Stimulated activated naive CD8-positive, alpha-beta T cell treated with anti-CD3 and anti-CD28 coated beads, Interleukin-15, Interleukin-2, amounts not matched to agents 100 U/mL and 50 U/mL, for 24 hours (primary cell): ENCODE measurements at regions not wholly inside any gene's neighbourhood (a gene's known extent, or its start where the extent isn't known, plus 50 kb on each side); places are given as distances from the start of the nearest gene placed in this dataset.
"Not testable (repeated sequence)": the region's sequence is repeated elsewhere in the genome, so short reads cannot be mapped to it uniquely, and the experiment has no call there.

Experiments used
- ATAC-seq: fragments of 150-1000 bp; cut with Tn5 transposase; one replicate; pipeline ENCODE4 v1.10.0; 2021
- DNase-seq: peaks from one replicate; pipeline ENCODE4 v3.0.0; 2021

DNA sequence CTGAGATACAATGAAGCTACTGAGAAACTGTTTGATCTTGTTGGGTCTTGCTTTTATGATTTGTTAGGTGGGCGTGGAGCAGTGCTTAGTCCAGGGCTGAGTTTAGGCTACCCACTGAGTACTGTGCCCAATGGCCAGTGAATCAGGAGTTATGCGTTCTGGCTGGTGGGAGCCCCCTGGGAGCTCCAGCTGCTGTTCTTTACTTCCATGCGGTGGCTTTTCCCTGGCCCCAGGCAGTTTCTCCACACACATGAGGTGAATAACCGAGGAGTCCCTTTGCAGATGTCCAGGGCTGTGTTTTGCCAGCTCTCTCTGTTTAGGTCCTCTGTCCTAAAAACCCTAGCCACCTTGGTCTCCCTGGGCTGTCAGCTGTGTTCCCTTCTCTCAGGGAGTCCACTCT, 106.5 kb downstream of the KLF13 start:
- DNase-seq (no peak), ATAC-seq (no peak)

DNA sequence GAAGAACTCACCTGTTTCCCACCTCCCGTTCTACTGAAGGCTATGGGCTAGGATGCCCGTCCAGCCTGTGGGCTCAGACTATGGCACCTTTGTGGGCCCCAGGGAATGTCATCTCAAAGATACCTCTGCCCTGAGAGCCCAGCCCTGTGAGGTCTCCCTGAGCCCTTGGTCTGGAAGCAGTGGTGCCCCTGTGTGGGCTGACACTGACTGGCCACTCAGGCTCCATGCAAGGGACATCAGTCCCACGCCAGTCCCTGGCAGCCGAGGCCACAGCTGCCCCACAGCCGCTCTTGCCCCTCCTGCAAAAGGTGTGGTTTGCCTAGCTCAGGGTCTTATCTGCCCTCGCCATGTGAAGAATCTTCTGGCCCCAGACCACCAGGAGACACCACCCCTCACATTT, 106.9 kb downstream of the KLF13 start:
- no peak for DNase-seq
- ATAC-seq = no peak

DNA sequence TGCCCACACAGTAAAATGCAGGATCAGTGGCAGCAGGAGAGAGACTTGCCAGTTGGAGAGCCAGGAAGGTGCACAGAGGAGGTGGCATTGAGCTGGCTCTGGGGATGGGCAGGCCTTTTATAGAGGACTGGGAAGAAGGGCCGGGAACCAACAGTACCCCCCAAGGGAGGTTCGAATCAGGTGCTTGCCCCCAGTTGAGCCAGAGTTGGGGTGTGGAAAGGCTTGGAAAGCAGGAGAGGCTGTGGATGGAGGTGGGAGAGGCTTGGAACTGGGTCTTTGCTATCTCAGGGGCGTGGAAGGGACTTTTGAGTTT, 107.6 kb downstream of the KLF13 start:
- DNase-seq (no peak), ATAC-seq (no peak)

DNA sequence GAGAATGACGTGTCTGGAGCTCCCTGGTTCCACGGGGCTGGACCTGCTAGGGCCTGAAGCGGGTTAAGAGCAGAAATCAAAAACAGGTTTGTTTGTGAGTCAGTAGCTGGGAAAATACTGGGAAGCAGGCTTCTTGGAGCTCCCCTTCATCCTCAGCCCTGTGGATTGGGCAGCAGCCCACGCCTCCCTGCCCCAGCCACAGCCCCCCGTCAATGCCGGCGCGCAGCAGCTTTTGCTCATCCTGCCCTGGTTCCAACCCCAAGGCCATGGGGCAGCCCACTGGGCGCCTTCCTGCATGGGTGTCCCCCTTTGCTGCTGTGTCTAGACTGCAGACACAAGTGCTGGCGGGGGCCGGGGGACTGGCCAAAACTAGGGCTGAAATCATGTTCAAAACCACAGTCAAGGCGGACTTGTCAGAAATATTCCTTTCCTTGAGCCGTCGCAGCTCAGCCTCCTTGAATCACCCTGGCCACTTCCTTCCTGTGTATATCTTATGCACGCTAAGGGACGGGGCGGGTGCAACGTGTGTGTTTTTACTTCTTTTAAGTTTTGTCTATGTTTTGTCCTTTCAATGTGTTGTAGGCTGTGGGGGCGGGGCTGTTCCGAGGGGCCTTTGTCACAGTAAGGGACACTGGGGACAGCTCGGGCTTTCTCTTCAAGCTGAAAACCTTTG, 108.1 kb downstream of the KLF13 start:
- ATAC-seq = peak; percentile 64
- DNase-seq = peak; percentile 83

DNA sequence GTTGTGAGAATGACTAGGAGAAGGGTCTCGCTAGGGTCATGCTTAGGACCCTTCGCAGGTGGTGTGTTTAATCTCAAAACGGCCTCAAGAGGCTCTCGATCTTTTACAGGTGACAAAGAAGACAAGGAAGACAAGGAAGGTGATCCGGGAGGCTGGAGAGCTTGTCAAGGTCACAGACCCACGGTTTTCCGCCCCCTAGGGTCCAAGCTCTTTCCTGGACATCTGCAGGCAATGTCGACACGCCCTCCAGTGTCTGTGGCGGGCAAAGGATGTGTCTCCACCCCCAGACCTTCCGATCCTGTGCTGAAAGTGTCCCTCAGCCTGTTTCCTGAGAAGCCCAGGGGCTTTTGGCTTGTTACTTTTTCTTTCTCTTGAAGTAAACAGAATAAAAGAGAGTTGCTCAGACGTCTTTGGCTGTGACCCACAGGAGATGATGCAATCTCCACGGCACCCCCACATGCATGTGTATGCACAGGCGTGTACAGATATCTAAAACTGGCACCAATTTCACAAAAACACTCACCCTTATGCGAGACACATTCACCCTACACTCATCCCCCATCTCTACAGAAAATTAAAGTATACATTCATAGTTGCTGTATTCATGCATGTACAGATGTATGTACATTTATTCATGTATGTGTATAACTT, 108.8 kb downstream of the KLF13 start:
- ATAC-seq (peak; percentile 64), DNase-seq (peak; percentile 88)

DNA sequence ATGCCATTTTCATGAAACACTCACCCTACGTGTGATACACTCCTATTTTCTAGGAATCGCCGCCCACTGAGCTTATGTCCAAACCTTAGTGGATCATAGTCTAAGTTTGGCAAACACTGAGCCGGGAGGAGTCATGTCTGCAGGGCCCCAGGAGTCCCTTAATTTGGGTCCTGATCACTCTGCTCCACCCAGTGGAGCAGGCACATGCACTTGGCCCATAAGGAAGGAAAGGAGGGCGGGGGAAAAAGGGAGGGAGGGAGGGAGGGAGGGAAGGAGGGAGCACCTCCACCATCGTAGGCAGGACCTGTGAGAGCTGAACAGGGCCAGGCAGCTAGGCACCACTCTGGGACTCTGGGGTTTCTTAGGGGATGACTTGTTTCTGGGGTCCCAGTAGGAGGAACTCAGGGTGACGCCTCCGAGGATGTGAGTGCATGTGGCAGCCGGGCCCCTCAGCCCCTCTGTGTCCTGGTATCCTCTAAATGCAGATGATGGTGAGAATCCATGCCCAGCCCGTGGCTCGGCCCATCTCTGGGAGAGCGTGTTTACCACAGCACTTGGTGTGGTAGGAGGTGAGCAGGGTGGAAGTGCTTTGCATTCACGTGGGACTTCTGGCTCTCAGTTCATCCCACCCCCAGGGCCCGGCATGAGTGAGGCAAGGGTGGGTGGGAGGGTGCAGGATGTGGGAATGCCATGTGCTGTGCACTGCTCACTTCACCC, 109.4 kb downstream of the KLF13 start:
- DNase-seq = peak; percentile 55
- peak; percentile 7 for ATAC-seq

DNA sequence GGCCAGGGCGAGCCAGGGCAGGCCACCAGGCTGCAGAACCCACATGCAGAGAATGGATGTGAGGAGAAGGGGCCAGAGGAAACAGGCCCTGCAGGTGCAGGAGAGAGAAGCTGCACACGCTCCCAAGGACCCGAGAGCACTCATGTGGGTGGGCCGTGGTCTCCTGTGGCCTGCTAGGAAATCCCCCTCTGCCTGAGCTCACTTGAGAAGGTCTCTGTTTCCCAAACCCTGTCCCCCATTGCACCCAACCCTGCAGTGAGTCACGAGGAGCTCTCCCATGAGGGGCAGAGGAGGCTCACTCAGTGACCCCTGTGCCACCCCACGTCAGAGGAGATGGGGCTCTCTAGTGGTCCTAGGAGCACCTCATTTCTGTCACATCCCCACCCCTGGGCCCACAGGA, 111.1 kb downstream of the KLF13 start:
- ATAC-seq (peak; percentile 53), DNase-seq (peak; percentile 82)

DNA sequence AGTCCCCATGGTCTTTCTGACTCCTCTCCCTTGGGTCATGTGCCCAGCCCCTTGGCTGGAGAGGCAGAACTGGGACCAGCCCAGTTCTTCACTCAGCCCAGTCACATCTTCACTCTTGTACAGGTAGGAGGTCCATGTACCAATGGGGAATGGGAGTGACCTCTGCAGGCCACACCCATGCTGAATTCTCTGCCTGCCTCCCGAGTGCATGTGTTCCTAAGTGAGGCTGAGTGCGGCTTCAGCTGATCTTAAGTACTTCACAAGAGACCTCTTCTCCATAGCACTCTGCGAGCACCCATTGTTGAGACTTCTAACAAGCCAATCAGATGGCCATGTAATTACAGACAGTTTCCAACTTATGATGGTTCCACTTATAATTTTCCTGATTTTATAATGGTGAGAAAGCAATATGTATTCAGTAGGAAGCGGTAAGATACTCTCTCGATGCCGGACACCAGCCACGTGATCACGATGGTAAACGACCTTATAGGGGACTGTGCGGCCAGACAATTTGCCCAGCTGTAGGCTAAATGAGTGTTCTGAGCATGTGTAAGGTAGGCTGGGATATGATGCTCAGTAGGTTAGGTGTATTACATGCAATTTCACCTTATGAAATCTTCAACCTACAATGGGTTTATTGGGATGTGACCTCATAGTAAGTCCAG, 112.1 kb downstream of the KLF13 start:
- DNase-seq = no peak
- no peak for ATAC-seq

DNA sequence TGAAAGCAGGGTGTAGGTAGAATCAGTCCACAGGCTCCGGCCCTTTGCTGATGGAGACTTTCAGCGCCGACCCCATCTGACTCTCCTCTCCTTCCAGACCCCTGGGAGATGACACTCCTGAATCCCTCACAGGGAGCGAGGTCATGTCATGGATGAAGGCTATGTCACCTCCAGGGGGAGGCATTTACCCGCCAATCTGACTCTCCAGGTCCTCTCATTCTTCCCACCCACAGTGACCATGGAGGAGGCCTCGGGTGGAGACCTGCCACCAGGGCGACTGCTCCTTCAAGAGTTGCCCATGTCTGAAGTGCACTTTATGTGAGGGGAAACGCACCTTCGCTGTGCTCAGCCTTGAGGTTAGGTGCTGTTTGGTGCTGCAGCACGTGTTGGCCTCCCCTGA, 112.7 kb downstream of the KLF13 start:
- ATAC-seq (no peak), DNase-seq (peak; percentile 65)

DNA sequence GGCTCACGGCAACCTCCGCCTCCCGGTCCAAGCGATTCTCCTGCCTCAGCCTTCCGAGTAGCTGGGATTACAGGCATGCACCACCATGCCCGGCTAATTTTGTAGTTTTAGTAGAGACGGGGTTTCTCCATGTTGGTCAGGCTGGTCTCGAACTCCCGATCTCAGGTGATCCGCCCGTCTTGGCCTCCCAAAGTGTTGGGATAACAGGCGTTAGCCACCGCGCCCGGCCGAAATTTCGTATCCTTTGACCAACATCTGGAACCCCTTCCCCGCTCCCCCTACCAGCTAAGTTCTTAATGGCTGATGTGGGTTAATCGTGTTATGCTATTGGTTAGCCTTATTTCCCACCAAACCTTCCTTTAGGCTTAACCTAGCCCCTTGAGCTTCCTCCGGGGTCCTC, 113.6 kb downstream of the KLF13 start:
- not testable (repeated sequence) for ATAC-seq

DNA sequence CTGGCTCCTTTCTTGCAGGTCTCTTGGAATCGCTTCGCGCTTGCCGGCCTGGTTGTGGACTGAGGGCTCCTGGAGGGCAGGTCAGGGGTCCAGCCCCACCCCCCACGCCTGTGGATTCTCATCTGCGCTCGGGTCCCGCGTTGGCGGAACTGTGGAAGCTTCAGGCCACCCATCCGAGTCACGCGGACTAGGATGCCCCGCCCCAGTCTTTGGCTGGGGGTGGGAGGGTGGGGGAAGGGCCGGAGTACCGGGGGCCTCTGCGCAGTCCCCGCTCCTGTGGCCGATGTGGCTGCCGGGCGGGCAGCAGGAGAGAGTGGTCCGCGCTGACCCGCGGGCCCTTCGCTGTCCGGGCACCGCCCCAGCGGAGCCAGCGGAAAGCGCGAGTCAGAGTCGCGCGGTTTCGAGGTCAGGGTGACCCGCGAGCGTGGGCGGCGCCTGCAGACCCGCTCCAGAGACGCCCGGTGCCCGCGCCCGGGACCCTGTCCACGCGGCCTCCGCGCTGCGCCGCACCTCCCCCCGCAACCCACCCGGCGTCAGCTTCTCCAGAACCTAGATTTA, 114.2 kb downstream of the KLF13 start:
- ATAC-seq (no peak), DNase-seq (peak; percentile 62)

More for the DNA sequence above, 113.6 kb downstream of the KLF13 start:
- DNase-seq = not testable (repeated sequence)

DNA sequence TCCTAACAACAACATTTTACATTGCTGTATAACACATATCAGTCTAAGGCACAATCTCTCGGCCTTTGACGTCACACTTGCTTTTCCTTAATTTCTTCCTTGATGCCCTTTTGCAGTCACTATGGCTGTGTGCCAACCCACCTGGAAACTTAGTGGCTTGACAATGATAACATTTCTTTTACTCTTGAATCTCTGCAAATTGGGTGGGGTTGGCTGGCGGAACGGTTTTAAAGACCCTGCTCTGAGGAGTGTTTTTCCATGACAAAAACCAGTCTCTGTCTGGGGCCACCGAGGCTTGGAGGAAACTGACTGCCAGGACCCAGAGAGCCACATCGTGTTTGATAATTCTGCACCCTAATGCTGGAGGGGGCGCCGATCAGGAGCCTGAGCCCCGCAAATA, 115.6 kb downstream of the KLF13 start:
- no peak for ATAC-seq
- no peak for DNase-seq

DNA sequence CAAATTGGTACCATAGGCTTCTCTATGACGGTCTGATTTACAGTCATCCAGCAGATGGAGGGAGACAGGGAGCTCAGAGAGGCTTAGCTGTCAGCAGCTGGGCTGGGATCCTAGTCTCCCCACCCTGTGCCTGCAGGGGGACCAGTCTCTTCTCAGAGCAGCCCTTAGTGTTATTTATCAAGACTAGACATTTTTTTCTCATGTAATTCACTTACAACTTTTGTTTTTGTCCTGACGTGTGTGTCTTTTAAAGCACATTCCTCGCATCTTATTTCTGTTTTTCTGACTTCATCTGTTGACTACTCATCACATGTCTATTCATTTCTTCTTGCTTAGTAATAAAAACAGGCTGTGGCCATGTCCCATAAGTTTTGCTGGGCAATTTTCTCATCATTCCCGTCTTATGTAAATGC, 116.1 kb downstream of the KLF13 start:
- DNase-seq (no peak), ATAC-seq (no peak)

DNA sequence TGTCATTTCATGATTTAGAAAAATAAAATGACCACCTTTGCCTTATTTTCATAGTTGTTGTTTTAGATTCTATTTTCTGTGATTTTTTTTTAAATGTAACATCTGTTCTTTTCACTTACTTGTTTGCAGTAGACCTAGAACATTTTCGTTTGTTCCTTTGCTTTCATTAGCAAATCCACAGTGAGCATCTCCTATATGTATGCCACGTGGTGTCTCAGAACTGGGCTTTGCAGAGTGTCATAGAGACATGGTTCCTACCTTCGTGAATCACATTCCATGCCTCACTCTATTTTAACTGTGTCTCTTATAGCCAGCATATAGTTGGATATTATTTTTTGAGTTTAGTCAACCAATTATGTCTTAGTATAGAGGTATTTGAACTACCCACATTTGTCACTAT, 118.2 kb downstream of the KLF13 start:
- ATAC-seq = no peak
- no peak for DNase-seq

DNA sequence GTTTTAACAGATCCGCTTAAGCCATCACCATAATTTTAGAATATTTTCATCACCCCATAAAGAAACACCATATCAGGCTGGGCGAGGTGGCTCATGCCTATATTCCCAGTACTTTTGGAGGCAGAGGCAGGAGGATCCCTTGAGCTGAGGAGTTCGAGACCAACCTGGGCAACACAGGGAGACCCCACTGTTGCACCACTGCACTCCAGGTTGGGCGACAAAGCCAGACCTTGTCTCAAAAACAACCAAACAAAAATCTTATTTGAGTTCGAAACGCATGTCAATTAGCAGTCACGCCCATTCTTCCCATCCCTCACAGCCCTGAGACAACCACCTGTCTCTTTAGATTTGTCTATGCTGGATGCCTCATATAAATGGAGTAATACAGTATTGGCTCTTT, 119.9 kb downstream of the KLF13 start:
- DNase-seq (no peak), ATAC-seq (no peak)

DNA sequence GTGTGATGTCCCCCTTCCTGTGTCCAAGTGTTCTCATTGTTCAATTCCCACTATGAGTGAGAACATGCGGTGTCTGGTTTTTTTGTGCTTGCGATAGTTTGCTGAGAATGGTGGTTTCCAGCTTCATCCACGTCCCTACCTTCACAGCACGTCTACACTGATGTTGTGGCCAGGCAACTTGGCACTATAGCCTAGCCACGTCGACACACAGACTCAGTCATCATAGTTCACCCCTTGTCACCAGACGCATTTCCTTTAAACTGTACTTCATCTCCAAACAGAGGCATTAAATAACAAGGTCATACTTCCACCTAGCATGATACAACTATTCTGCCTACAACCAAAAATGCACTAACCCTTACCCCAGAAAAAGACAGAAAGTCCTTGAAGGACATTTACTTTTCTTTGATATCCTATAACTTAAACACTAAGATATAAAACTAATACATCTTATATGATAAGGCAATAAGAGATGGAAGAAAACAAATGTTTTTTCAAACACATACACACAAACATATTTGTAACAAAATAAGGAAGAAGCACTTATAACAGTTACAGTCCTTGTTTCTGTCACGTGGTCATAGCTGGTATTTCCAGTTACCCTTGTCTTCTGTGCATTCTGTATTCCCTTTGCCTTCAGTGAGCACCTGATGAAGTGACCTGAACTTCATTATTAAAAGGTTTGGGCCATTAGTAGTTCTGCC, 121.4 kb downstream of the KLF13 start:
- ATAC-seq = no peak
- no peak for DNase-seq

DNA sequence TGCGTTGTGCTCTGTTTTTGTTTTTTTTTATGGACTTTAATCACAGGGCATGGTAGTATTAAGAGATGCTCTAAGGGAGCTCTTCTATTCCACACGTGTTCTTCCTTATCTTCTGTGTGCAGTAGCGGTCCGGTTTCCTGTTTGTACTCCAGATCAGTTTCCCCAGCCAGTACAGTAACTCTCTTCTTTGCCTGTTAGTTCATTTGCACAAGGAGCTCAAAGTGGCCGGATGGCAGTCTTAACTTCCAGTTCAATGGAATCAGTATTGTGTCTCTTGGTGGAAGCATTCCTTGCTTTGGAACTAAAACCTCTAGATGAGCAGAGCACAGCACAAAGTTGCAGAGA, 122.0 kb downstream of the KLF13 start:
- ATAC-seq (no peak), DNase-seq (no peak)

DNA sequence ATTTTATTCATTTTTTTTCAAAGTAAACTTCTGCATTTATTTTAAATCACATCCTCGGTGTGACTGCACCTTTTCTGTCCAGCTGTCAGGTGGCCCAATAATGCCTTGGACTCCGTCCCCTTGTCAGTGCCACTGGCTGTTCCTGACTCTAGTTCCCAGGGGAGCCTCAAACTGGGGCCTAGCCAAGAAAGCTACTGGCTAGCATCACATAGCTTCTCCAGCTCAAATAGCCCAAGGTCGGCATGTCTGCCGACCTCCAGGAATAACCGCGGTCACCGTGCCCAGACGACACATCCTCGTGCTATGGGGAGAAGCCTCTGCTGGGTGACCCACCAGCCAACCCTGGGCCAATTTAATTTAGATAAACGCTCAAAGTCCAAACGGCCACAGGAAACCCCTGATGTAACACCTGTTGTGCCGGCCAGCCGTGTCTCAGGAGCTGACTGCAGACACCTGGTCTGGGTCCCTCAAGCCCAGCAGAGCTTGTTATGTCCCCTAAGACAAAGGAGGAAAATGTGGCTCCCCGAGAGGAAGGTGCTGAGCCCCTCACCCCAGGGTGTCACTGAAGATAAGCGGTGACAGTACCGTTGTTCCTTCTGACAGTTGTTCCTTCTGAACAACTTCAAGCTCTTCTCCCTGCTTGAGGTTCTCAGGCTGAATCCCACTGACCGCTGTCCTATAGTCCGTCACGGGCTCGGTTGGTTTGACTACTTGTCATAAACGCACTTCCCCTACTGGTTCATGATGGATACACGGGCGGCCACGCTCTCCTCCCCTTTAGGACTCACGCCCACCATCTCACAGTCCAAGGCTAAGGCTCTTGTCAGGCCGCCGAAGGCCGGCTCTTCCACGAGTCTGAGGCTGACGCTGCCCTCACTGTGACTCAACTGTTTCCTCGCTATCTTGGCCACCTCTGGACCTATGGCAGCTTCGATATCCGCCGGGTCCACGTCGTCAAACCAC, 126.2 kb downstream of the KLF13 start:
- ATAC-seq = no peak

DNA sequence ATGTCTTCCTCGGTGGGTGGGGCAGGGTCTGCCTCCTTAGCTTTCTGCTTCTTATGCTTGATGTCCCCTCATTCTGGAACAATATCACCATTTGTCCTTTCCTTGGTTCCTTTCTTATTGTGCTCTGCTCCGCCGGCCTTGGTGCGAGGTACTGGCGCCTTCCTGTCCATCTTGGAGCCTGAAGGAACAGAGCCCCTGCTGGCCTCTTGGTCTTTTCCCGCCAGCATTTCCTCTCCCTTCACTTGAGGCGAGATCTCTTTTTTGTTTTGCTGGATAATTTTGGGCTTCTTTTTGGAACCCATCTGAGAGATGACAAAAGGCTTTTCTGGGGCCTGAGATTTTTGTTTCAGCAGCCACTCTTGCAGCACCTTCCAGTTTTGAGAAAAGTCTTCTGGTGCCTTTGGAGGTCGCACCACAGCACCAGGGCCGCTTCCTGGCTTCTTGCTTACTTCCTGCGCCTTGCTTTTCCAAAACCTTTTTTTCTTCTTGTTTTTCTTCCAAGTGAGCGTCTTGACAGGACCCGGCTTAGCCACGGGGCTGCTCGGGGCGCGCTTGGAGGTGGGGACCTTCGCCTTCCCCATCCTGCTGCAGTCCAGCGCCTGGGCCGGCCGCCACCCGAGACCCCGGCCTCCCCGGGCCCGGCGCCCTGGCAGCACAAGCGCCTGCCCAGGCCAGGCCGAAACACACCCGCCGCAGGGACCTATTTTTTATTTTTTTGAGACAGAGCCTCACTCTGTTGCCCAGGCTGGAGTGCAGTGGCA, 127.1 kb downstream of the KLF13 start:
- peak; percentile 1 for DNase-seq
- ATAC-seq = no peak

More for the DNA sequence above, 126.2 kb downstream of the KLF13 start:
- DNase-seq = peak; percentile 1

DNA sequence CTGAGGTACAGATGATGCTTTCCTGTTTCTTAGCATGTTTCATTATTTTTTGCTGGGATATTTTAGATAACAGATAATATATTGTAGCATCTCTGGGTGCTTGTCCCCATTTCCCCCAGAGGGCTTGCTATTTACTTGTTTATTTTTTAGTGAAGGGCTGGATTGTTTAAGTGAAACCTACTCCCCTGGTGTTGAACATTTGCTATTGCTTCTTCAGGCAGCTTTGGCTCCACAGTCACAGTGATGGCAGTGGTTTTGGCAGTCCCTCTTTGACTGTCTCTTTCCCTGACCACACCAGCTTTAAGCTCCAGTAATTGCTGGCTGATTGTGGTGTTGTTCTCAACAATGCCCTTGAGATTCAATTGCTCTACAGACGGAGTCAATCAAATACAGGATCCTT, 128.9 kb downstream of the KLF13 start:
- no peak for ATAC-seq
- DNase-seq = peak; percentile 2
